ENCODE measurements at regions not wholly inside any gene's neighbourhood (a gene's known extent, or its start where the extent isn't known, plus 50 kb on each side); places are given as distances from the start of the nearest gene placed in this dataset.
"Not testable (repeated sequence)": the region's sequence is repeated elsewhere in the genome, so short reads cannot be mapped to it uniquely, and the experiment has no call there.

- not testable (repeated sequence) for H3K9ac ChIP-seq (ENCODE audit: low read depth, low read length); H3K4me1 ChIP-seq (ENCODE audit: control insufficient read depth, insufficient read depth, low read length); H3K4me3 ChIP-seq (ENCODE audit: low read depth, low read length); H3K9me3 ChIP-seq (ENCODE audit: control insufficient read depth, insufficient read depth, low read length); H3K27ac ChIP-seq (ENCODE audit: low read depth, low read length); H3K27me3 ChIP-seq (ENCODE audit: control insufficient read depth, insufficient read depth, low read length); H3K36me3 ChIP-seq (ENCODE audit: control insufficient read depth, insufficient read depth, low read length)
Observed at GRCh38 chr2:142489631-142490030, 358.8 kb upstream of the LRP1B start.

GRCh38 chr2:142484111-142484510, 353.3 kb upstream of the LRP1B start:
- no peaks in the 10 kb centered on the region for H3K27me3 ChIP-seq (ENCODE audit: control insufficient read depth, insufficient read depth, low read length)
- H3K9me3 ChIP-seq (ENCODE audit: control insufficient read depth, insufficient read depth, low read length), result no peaks in the 10 kb centered on the region
- no peaks in the 10 kb centered on the region for H3K4me1 ChIP-seq (ENCODE audit: control insufficient read depth, insufficient read depth, low read length)
- no peaks in the 10 kb centered on the region for H3K36me3 ChIP-seq (ENCODE audit: control insufficient read depth, insufficient read depth, low read length)
- H3K9ac ChIP-seq (ENCODE audit: low read depth, low read length), result no peak overlapping the region
- no peak overlapping the region for H3K4me3 ChIP-seq (ENCODE audit: low read depth, low read length)
- no peak overlapping the region for H3K27ac ChIP-seq (ENCODE audit: low read depth, low read length)

- no peak overlapping the region for H3K9ac ChIP-seq (ENCODE audit: low read depth, low read length)
- H3K4me1 ChIP-seq (ENCODE audit: control insufficient read depth, insufficient read depth, low read length), result no peaks in the 10 kb centered on the region
- H3K9me3 ChIP-seq (ENCODE audit: control insufficient read depth, insufficient read depth, low read length), result no peaks in the 10 kb centered on the region
- H3K27me3 ChIP-seq (ENCODE audit: control insufficient read depth, insufficient read depth, low read length), result no peaks in the 10 kb centered on the region
- H3K4me3 ChIP-seq (ENCODE audit: low read depth, low read length), result no peak overlapping the region
- no peak overlapping the region for H3K27ac ChIP-seq (ENCODE audit: low read depth, low read length)
- H3K36me3 ChIP-seq (ENCODE audit: control insufficient read depth, insufficient read depth, low read length), result no peaks in the 10 kb centered on the region
Observed at GRCh38 chr2:142483653-142484052, 352.8 kb upstream of the LRP1B start.

GRCh38 chr2:142478206-142478605, 347.4 kb upstream of the LRP1B start:
- no peaks in the 10 kb centered on the region for H3K36me3 ChIP-seq (ENCODE audit: control insufficient read depth, insufficient read depth, low read length)
- H3K27me3 ChIP-seq (ENCODE audit: control insufficient read depth, insufficient read depth, low read length), result no peaks in the 10 kb centered on the region
- no peaks in the 10 kb centered on the region for H3K4me1 ChIP-seq (ENCODE audit: control insufficient read depth, insufficient read depth, low read length)
- H3K27ac ChIP-seq (ENCODE audit: low read depth, low read length), result no peak overlapping the region
- no peaks in the 10 kb centered on the region for H3K9me3 ChIP-seq (ENCODE audit: control insufficient read depth, insufficient read depth, low read length)
- H3K9ac ChIP-seq (ENCODE audit: low read depth, low read length), result no peak overlapping the region
- no peak overlapping the region for H3K4me3 ChIP-seq (ENCODE audit: low read depth, low read length)

- Histone ChIP-seq H3K4me3 (ENCODE audit: low read depth, low read length) (no peak overlapping the region), H3K27me3 (ENCODE audit: control insufficient read depth, insufficient read depth, low read length) (no peaks in the 10 kb centered on the region), H3K4me1 (ENCODE audit: control insufficient read depth, insufficient read depth, low read length) (no peaks in the 10 kb centered on the region), H3K9ac (ENCODE audit: low read depth, low read length) (no peak overlapping the region), H3K9me3 (ENCODE audit: control insufficient read depth, insufficient read depth, low read length) (no peaks in the 10 kb centered on the region), H3K36me3 (ENCODE audit: control insufficient read depth, insufficient read depth, low read length) (no peaks in the 10 kb centered on the region), H3K27ac (ENCODE audit: low read depth, low read length) (no peak overlapping the region)
Observed at GRCh38 chr2:142472382-142472781, 341.6 kb upstream of the LRP1B start.

GRCh38 chr2:142467321-142467720, 336.5 kb upstream of the LRP1B start:
- H3K36me3 ChIP-seq (ENCODE audit: control insufficient read depth, insufficient read depth, low read length), result no peaks in the 10 kb centered on the region
- no peak overlapping the region for H3K27ac ChIP-seq (ENCODE audit: low read depth, low read length)
- H3K9me3 ChIP-seq (ENCODE audit: control insufficient read depth, insufficient read depth, low read length), result no peaks in the 10 kb centered on the region
- H3K9ac ChIP-seq (ENCODE audit: low read depth, low read length), result no peak overlapping the region
- no peak overlapping the region for H3K4me3 ChIP-seq (ENCODE audit: low read depth, low read length)
- H3K27me3 ChIP-seq (ENCODE audit: control insufficient read depth, insufficient read depth, low read length), result no peaks in the 10 kb centered on the region
- H3K4me1 ChIP-seq (ENCODE audit: control insufficient read depth, insufficient read depth, low read length), result no peaks in the 10 kb centered on the region

- no peak overlapping the region for H3K4me3 ChIP-seq (ENCODE audit: low read depth, low read length)
- H3K9ac ChIP-seq (ENCODE audit: low read depth, low read length), result no peak overlapping the region
- H3K4me1 ChIP-seq (ENCODE audit: control insufficient read depth, insufficient read depth, low read length), result no peaks in the 10 kb centered on the region
- no peaks in the 10 kb centered on the region for H3K9me3 ChIP-seq (ENCODE audit: control insufficient read depth, insufficient read depth, low read length)
- H3K36me3 ChIP-seq (ENCODE audit: control insufficient read depth, insufficient read depth, low read length), result no peaks in the 10 kb centered on the region
- H3K27me3 ChIP-seq (ENCODE audit: control insufficient read depth, insufficient read depth, low read length), result no peaks in the 10 kb centered on the region
- no peak overlapping the region for H3K27ac ChIP-seq (ENCODE audit: low read depth, low read length)
Observed at GRCh38 chr2:142463047-142463446, 332.2 kb upstream of the LRP1B start.

- Histone ChIP-seq H3K4me3 (ENCODE audit: low read depth, low read length) (no peak overlapping the region), H3K9ac (ENCODE audit: low read depth, low read length) (no peak overlapping the region), H3K36me3 (ENCODE audit: control insufficient read depth, insufficient read depth, low read length) (no peaks in the 10 kb centered on the region), H3K27ac (ENCODE audit: low read depth, low read length) (no peak overlapping the region), H3K4me1 (ENCODE audit: control insufficient read depth, insufficient read depth, low read length) (no peaks in the 10 kb centered on the region), H3K27me3 (ENCODE audit: control insufficient read depth, insufficient read depth, low read length) (no peaks in the 10 kb centered on the region), H3K9me3 (ENCODE audit: control insufficient read depth, insufficient read depth, low read length) (no peaks in the 10 kb centered on the region)
Observed at GRCh38 chr2:142462306-142462705, 331.5 kb upstream of the LRP1B start.

GRCh38 chr2:142445551-142446072, 314.8 kb upstream of the LRP1B start:
- Histone ChIP-seq H3K9ac (ENCODE audit: low read depth, low read length) (no peak overlapping the region), H3K27ac (ENCODE audit: low read depth, low read length) (no peak overlapping the region), H3K36me3 (ENCODE audit: control insufficient read depth, insufficient read depth, low read length) (no peaks in the 10 kb centered on the region), H3K27me3 (ENCODE audit: control insufficient read depth, insufficient read depth, low read length) (no peaks in the 10 kb centered on the region), H3K4me3 (ENCODE audit: low read depth, low read length) (no peak overlapping the region), H3K4me1 (ENCODE audit: control insufficient read depth, insufficient read depth, low read length) (no peaks in the 10 kb centered on the region), H3K9me3 (ENCODE audit: control insufficient read depth, insufficient read depth, low read length) (no peaks in the 10 kb centered on the region)

GRCh38 chr2:142445023-142445422, 314.2 kb upstream of the LRP1B start:
- no peak overlapping the region for H3K27ac ChIP-seq (ENCODE audit: low read depth, low read length)
- H3K9ac ChIP-seq (ENCODE audit: low read depth, low read length), result no peak overlapping the region
- no peak overlapping the region for H3K4me3 ChIP-seq (ENCODE audit: low read depth, low read length)
- no peaks in the 10 kb centered on the region for H3K27me3 ChIP-seq (ENCODE audit: control insufficient read depth, insufficient read depth, low read length)
- no peaks in the 10 kb centered on the region for H3K9me3 ChIP-seq (ENCODE audit: control insufficient read depth, insufficient read depth, low read length)
- no peaks in the 10 kb centered on the region for H3K4me1 ChIP-seq (ENCODE audit: control insufficient read depth, insufficient read depth, low read length)
- no peaks in the 10 kb centered on the region for H3K36me3 ChIP-seq (ENCODE audit: control insufficient read depth, insufficient read depth, low read length)

- no peak overlapping the region for H3K27ac ChIP-seq (ENCODE audit: low read depth, low read length)
- H3K36me3 ChIP-seq (ENCODE audit: control insufficient read depth, insufficient read depth, low read length), result no peaks in the 10 kb centered on the region
- no peaks in the 10 kb centered on the region for H3K9me3 ChIP-seq (ENCODE audit: control insufficient read depth, insufficient read depth, low read length)
- H3K4me1 ChIP-seq (ENCODE audit: control insufficient read depth, insufficient read depth, low read length), result no peaks in the 10 kb centered on the region
- H3K27me3 ChIP-seq (ENCODE audit: control insufficient read depth, insufficient read depth, low read length), result no peaks in the 10 kb centered on the region
- H3K4me3 ChIP-seq (ENCODE audit: low read depth, low read length), result no peak overlapping the region
- H3K9ac ChIP-seq (ENCODE audit: low read depth, low read length), result no peak overlapping the region
Observed at GRCh38 chr2:142435847-142436246, 305.0 kb upstream of the LRP1B start.

GRCh38 chr2:142426064-142426463, 295.2 kb upstream of the LRP1B start:
- Histone ChIP-seq H3K27ac (ENCODE audit: low read depth, low read length) (no peak overlapping the region), H3K9me3 (ENCODE audit: control insufficient read depth, insufficient read depth, low read length) (no peaks in the 10 kb centered on the region), H3K4me3 (ENCODE audit: low read depth, low read length) (no peak overlapping the region), H3K9ac (ENCODE audit: low read depth, low read length) (no peak overlapping the region), H3K4me1 (ENCODE audit: control insufficient read depth, insufficient read depth, low read length) (peaks cover 5% of the 10 kb centered on the region; the same call in 1 of the 2 replicates), H3K36me3 (ENCODE audit: control insufficient read depth, insufficient read depth, low read length) (no peaks in the 10 kb centered on the region), H3K27me3 (ENCODE audit: control insufficient read depth, insufficient read depth, low read length) (no peaks in the 10 kb centered on the region)

Data from HUES48 (cell line).